ENCODE measurements at regions not wholly inside any gene's neighbourhood (a gene's known extent, or its start where the extent isn't known, plus 50 kb on each side); places are given as distances from the start of the nearest gene placed in this dataset.
"Not testable (repeated sequence)": the region's sequence is repeated elsewhere in the genome, so short reads cannot be mapped to it uniquely, and the experiment has no call there.

- no peak for DNase-seq
These were observed 97.3 kb upstream of the DPT start for GRCh38 chr1:168826269-168826668.

- DNase-seq, result no peak
These were observed 98.6 kb upstream of the DPT start for GRCh38 chr1:168827557-168827956.

- DNase-seq, result no peak
These were observed 100.9 kb upstream of the DPT start for GRCh38 chr1:168829876-168830275.

- no peak for DNase-seq
These were observed 101.6 kb upstream of the DPT start for GRCh38 chr1:168830562-168830961.

- DNase-seq, result no peak
These were observed 103.7 kb upstream of the DPT start for GRCh38 chr1:168832661-168833060.

GRCh38 chr1:168833362-168833761 lies 104.4 kb upstream of the DPT start:
- no peak for DNase-seq

GRCh38 chr1:168833801-168834224 lies 104.8 kb upstream of the DPT start:
- no peak for DNase-seq

- no peak for DNase-seq
These were observed 105.3 kb upstream of the DPT start for GRCh38 chr1:168834225-168834872.

GRCh38 chr1:168835176-168835575 lies 106.2 kb upstream of the DPT start:
- no peak for DNase-seq

- DNase-seq, result no peak
These were observed 106.8 kb upstream of the DPT start for GRCh38 chr1:168835791-168836190.

- DNase-seq, result no peak
These were observed 107.5 kb upstream of the DPT start for GRCh38 chr1:168836469-168836868.

GRCh38 chr1:168837230-168837629 lies 108.2 kb upstream of the DPT start:
- not testable (repeated sequence) for DNase-seq

GRCh38 chr1:168842306-168842705 lies 113.3 kb upstream of the DPT start:
- no peak for DNase-seq

GRCh38 chr1:168842916-168843315 lies 113.9 kb upstream of the DPT start:
- DNase-seq, result no peak

- no peak for DNase-seq
These were observed 114.4 kb upstream of the DPT start for GRCh38 chr1:168843401-168843800.

- DNase-seq, result no peak
These were observed 114.9 kb upstream of the DPT start for GRCh38 chr1:168843950-168844349.

GRCh38 chr1:168845140-168845539 lies 116.1 kb upstream of the DPT start:
- no peak for DNase-seq

GRCh38 chr1:168848051-168848450 lies 119.0 kb upstream of the DPT start:
- DNase-seq, result no peak

GRCh38 chr1:168861421-168862004 lies 132.5 kb upstream of the DPT start:
- no peak for DNase-seq

GRCh38 chr1:168863772-168864171 lies 134.8 kb upstream of the DPT start:
- no peak for DNase-seq

- DNase-seq, result no peak
These were observed 135.3 kb upstream of the DPT start for GRCh38 chr1:168864266-168864665.

- no peak for DNase-seq
These were observed 137.0 kb upstream of the DPT start for GRCh38 chr1:168865850-168866620.

- DNase-seq, result no peak
These were observed 139.1 kb upstream of the DPT start for GRCh38 chr1:168867941-168868634.

- no peak for DNase-seq
These were observed 142.5 kb upstream of the DPT start for GRCh38 chr1:168871531-168871930.

All from NCI-H1694 treated with DMSO at 0.1 percent for 48 hours (cell line).